Osteoblast (primary cell): ENCODE measurements at regions not wholly inside any gene's neighbourhood (a gene's known extent, or its start where the extent isn't known, plus 50 kb on each side); places are given as distances from the start of the nearest gene placed in this dataset.
A peak's percentile ranks its signal among the peaks of the same experiment; 100 is the strongest.

Experiments used
- DNase-seq: peaks from one replicate; pipeline ENCODE4 v3.0.0; 2011; ENCODE audit warnings: low spot score, mixed read lengths; ENCODE audit not compliant: insufficient read length; ENCODE audit errors: missing footprints
- H2AFZ ChIP-seq: 2 replicates; pipeline ENCODE4 v1.6.0; 2011; ENCODE audit warnings: mild to moderate bottlenecking, low read length
- H3K27ac ChIP-seq: 2 replicates; pipeline ENCODE4 v1.5.1; 2011; ENCODE audit warnings: mild to moderate bottlenecking, low read depth, low read length, moderate library complexity
- H3K27me3 ChIP-seq: 2 replicates; pipeline ENCODE4 v1.6.0; 2012; ENCODE audit warnings: mild to moderate bottlenecking, control low read depth, inconsistent platforms, low read length, moderate library complexity; ENCODE audit not compliant: insufficient read depth
- H3K36me3 ChIP-seq: 2 replicates; pipeline ENCODE4 v1.5.1; 2011; ENCODE audit warnings: mild to moderate bottlenecking, low read length, control low read depth, moderate library complexity; ENCODE audit not compliant: insufficient read depth
- H3K4me1 ChIP-seq: 2 replicates; pipeline ENCODE4 v1.5.1; 2011; ENCODE audit warnings: mild to moderate bottlenecking, low read length, control low read depth, moderate library complexity; ENCODE audit not compliant: insufficient read depth
- H3K4me2 ChIP-seq: 2 replicates; pipeline ENCODE4 v1.6.0; 2011; ENCODE audit warnings: mild to moderate bottlenecking, low read length; ENCODE audit not compliant: insufficient read depth
- H3K4me3 ChIP-seq: fragments of 200-600 bp; sonication (generic); 3 replicates; pipeline ENCODE4 v1.5.1; 2012; ENCODE audit warnings: mild to moderate bottlenecking, low read length, inconsistent platforms; ENCODE audit not compliant: insufficient read depth
- H3K79me2 ChIP-seq: 2 replicates; pipeline ENCODE4 v1.6.0; 2012; ENCODE audit warnings: mild to moderate bottlenecking, low read length, control low read depth, inconsistent platforms; ENCODE audit not compliant: insufficient read depth
- H3K9me3 ChIP-seq: 2 replicates; pipeline ENCODE4 v1.5.1; 2011; ENCODE audit warnings: low read depth, low read length, control low read depth
- H4K20me1 ChIP-seq: 2 replicates; pipeline ENCODE4 v1.6.0; 2012; ENCODE audit warnings: mild to moderate bottlenecking, low read length, control low read depth; ENCODE audit not compliant: insufficient read depth
- TF ChIP-seq, protein P1 (sequence below): IDR thresholded peaks from 2 replicates; pipeline ENCODE4 v1.5.1; 2011; ENCODE audit warnings: mild to moderate bottlenecking, low read depth, low read length, moderate library complexity; ENCODE audit errors: extremely low read depth

DNA sequence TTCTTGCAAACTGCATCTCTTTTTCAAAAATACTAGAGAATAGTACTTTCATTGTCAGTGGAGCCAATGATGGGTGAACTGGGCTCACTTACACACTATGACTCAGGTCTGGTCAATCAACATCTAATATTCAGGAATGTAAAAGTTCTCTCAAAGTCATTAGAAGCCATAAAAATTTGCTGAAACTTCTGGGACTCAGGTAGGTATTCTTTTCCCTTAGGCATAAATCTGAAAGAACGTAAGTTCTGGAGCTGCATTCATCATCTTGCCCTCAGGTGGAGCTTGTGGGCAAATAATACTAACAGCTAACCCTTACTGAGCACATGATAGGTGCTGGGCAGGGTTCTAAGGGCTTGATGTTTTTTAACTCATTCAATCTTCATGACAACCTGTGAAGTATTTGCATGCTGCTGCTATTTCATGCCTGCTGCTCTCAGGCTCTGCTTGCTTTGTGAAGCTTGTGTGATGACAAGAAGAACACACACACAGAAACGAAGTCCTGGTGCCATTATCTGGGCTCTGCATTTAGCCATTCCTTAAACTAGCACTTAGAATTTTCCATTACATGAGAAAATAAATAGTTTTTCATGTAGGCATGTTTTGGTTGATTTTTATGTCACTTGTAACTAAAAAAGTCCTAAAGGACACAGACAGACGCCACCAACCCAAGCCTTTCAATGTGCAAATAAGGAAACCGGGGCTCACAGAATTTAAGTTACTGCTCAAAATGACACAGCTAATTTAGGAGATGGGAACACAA, 394.2 kb upstream of the LYPLAL1 start:
- Histone ChIP-seq H3K4me1 (peaks cover 2% of the 10 kb centered on the region), H3K36me3 (no peaks in the 10 kb centered on the region), H3K27me3 (no peaks in the 10 kb centered on the region), H3K27ac (no peak overlapping the region), H3K79me2 (no peaks in the 10 kb centered on the region), H3K9me3 (no peaks in the 10 kb centered on the region), H4K20me1 (no peaks in the 10 kb centered on the region), H2AFZ (no peak overlapping the region), H3K4me3 (no peak overlapping the region), H3K4me2 (no peak overlapping the region)
- TF ChIP-seq, protein P1, sequence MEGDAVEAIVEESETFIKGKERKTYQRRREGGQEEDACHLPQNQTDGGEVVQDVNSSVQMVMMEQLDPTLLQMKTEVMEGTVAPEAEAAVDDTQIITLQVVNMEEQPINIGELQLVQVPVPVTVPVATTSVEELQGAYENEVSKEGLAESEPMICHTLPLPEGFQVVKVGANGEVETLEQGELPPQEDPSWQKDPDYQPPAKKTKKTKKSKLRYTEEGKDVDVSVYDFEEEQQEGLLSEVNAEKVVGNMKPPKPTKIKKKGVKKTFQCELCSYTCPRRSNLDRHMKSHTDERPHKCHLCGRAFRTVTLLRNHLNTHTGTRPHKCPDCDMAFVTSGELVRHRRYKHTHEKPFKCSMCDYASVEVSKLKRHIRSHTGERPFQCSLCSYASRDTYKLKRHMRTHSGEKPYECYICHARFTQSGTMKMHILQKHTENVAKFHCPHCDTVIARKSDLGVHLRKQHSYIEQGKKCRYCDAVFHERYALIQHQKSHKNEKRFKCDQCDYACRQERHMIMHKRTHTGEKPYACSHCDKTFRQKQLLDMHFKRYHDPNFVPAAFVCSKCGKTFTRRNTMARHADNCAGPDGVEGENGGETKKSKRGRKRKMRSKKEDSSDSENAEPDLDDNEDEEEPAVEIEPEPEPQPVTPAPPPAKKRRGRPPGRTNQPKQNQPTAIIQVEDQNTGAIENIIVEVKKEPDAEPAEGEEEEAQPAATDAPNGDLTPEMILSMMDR, result no peak
- DNase-seq, result no peak

DNA sequence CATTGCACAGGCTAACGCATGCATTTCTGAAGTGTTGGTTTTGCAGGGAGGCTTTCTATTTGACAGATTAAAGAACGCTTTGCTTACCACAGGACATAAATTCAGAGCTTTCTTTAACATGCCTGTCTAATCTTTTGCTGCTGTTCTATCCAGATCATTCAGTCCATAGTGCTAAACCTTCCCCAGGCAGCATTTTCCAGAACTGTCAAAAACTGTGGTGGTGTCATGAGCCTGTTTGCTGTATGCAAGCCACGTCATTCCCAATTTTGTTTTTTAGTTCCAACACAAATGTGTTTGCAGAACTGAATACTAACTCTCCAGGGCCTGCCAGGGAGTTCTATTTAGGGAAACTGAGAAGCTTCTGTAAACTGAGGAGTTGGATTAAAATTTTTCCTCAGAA, 390.5 kb upstream of the LYPLAL1 start:
- H3K4me1 ChIP-seq, result peaks cover 11% of the 10 kb centered on the region

DNA sequence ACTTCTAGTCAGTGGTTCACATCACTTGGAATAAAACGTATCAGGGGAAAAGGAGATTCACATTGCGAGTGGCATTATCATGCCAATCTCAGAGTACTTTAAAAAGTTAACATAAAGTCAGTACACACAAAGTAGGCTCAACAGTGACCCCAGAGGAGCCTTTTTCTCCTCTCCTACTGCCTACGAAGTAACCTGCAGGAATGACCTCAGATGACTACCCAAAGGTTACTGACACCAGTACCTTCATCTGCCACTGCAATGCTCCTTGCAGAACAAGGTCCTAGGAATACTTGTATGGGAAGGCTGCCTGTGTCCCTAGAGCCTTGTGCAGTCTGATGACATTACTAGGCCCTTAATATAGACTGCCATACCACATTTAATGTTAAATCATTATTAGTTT, 389.8 kb upstream of the LYPLAL1 start:
- Histone ChIP-seq H3K27me3 (no peaks in the 10 kb centered on the region), H3K27ac (no peak overlapping the region), H3K4me3 (no peak overlapping the region), H2AFZ (no peak overlapping the region), H3K36me3 (no peaks in the 10 kb centered on the region), H3K4me2 (no peak overlapping the region), H3K9me3 (no peaks in the 10 kb centered on the region), H4K20me1 (no peaks in the 10 kb centered on the region), H3K79me2 (no peaks in the 10 kb centered on the region), H3K4me1 (peaks cover 11% of the 10 kb centered on the region)
- DNase-seq, result peak; percentile 8
- TF ChIP-seq, protein P1, result no peak

More for the DNA sequence above, 390.5 kb upstream of the LYPLAL1 start:
- no peaks in the 10 kb centered on the region for H3K79me2 ChIP-seq
- no peaks in the 10 kb centered on the region for H3K9me3 ChIP-seq
- TF ChIP-seq, protein P1, result no peak
- no peaks in the 10 kb centered on the region for H3K36me3 ChIP-seq
- no peaks in the 10 kb centered on the region for H4K20me1 ChIP-seq
- H3K4me2 ChIP-seq, result no peak overlapping the region
- DNase-seq, result no peak
- no peak overlapping the region for H3K4me3 ChIP-seq
- H3K27ac ChIP-seq, result no peak overlapping the region
- no peak overlapping the region for H2AFZ ChIP-seq
- H3K27me3 ChIP-seq, result no peaks in the 10 kb centered on the region

DNA sequence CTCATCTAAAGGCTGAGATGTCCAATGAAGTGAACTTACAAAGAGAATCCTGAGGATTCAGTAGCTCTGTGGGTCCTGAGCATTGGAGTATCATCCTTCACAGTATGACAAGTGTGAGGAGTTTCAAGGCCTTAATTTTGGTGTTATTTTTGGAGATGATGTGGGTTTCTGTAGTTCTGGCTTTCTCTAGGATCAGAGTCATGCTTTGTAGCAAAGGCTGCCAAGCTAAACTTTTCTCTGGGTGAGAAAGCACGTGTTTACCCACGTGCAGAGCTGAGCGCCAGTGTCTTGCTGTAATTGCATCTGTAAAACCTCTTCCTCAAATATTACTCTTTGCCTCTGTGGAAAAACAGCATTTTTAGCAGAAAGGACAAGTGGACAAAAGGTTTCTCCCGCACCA, 387.8 kb upstream of the LYPLAL1 start:
- H3K79me2 ChIP-seq, result no peaks in the 10 kb centered on the region
- no peaks in the 10 kb centered on the region for H4K20me1 ChIP-seq
- peak overlapping the region; percentile 29 for H3K4me2 ChIP-seq
- H3K36me3 ChIP-seq, result no peaks in the 10 kb centered on the region
- DNase-seq, result peak; percentile 61
- H3K9me3 ChIP-seq, result no peaks in the 10 kb centered on the region
- H3K27ac ChIP-seq, result peak overlapping the region; percentile 58
- TF ChIP-seq, protein P1, result no peak
- H3K27me3 ChIP-seq, result no peaks in the 10 kb centered on the region
- H3K4me3 ChIP-seq, result no peak overlapping the region
- peaks cover 8% of the 10 kb centered on the region for H3K4me1 ChIP-seq
- H2AFZ ChIP-seq, result peak overlapping the region; percentile 33
